DOHH2 (cell line): ENCODE measurements at regions not wholly inside any gene's neighbourhood (a gene's known extent, or its start where the extent isn't known, plus 50 kb on each side); places are given as distances from the start of the nearest gene placed in this dataset.

Source experiments
- H3F3A ChIP-seq: fragments of 200-600 bp; sonication (generic), shearing (Covaris generic); 2 replicates; pipeline ENCODE4 v1.6.0; 2016; ENCODE audit warnings: antibody characterized with exemption, mild to moderate bottlenecking; ENCODE audit not compliant: control insufficient read depth, insufficient read depth
- H3K27ac ChIP-seq: fragments of 200-600 bp; sonication (generic); 2 replicates; pipeline ENCODE4 v1.5.1; 2014; ENCODE audit warnings: low read depth, mild to moderate bottlenecking, low read length, moderate library complexity
- H3K27me3 ChIP-seq: fragments of 200-600 bp; sonication (generic); 2 replicates; pipeline ENCODE4 v1.6.1; 2014; ENCODE audit warnings: mild to moderate bottlenecking, low read length, mixed read lengths; ENCODE audit not compliant: control insufficient read depth
- H3K36me3 ChIP-seq: fragments of 200-600 bp; sonication (generic); 2 replicates; pipeline ENCODE4 v1.6.1; 2014; ENCODE audit warnings: mild to moderate bottlenecking, low read length, moderate library complexity, mixed read lengths; ENCODE audit not compliant: control insufficient read depth
- H3K4me1 ChIP-seq: fragments of 200-600 bp; sonication (generic); 2 replicates; pipeline ENCODE4 v1.6.1; 2014; ENCODE audit warnings: mild to moderate bottlenecking, low read length, mixed read lengths; ENCODE audit not compliant: control insufficient read depth
- H3K4me2 ChIP-seq: fragments of 200-600 bp; sonication (generic); 2 replicates; pipeline ENCODE4 v1.6.0; 2014; ENCODE audit warnings: mild to moderate bottlenecking, low read length, moderate library complexity
- H3K4me3 ChIP-seq: fragments of 200-600 bp; sonication (generic); 2 replicates; pipeline ENCODE4 v1.5.1; 2014; ENCODE audit warnings: mild to moderate bottlenecking, low read length, mixed read lengths
- H3K79me2 ChIP-seq: fragments of 200-600 bp; sonication (generic); 2 replicates; pipeline ENCODE4 v1.6.1; 2014; ENCODE audit warnings: mild to moderate bottlenecking, low read length, mixed read lengths; ENCODE audit not compliant: control insufficient read depth
- H3K9me2 ChIP-seq: fragments of 200-600 bp; sonication (generic); replicated peaks from 2 replicates; pipeline ENCODE4 v1.6.1; 2014; ENCODE audit warnings: mild to moderate bottlenecking, low read length, mixed read lengths; ENCODE audit not compliant: control insufficient read depth
- H3K9me3 ChIP-seq: fragments of 200-600 bp; sonication (generic); 2 replicates; pipeline ENCODE4 v1.6.1; 2014; ENCODE audit warnings: antibody characterized with exemption, low read length, mixed read lengths; ENCODE audit not compliant: control insufficient read depth, insufficient read depth
- H4K20me1 ChIP-seq: fragments of 200-600 bp; sonication (generic); 2 replicates; pipeline ENCODE4 v1.6.0; 2014; ENCODE audit warnings: low read depth, mild to moderate bottlenecking, antibody characterized with exemption, low read length, moderate library complexity; ENCODE audit not compliant: control insufficient read depth, insufficient read depth
- EZH2phosphoT487 ChIP-seq: fragments of 200-600 bp; sonication (generic); IDR thresholded peaks from 2 replicates; pipeline ENCODE4 v1.6.1; 2017; ENCODE audit warnings: borderline replicate concordance, mild to moderate bottlenecking, antibody characterized with exemption, low read length, moderate library complexity, mixed read lengths
- TF ChIP-seq, protein P1 (sequence below): fragments of 200-600 bp; sonication (generic); IDR thresholded peaks from one replicate; pipeline ENCODE4 v1.5.1; 2014; ENCODE audit warnings: antibody characterized with exemption, mild to moderate bottlenecking, low read depth, low read length; ENCODE audit not compliant: poor library complexity, severe bottlenecking

DNA sequence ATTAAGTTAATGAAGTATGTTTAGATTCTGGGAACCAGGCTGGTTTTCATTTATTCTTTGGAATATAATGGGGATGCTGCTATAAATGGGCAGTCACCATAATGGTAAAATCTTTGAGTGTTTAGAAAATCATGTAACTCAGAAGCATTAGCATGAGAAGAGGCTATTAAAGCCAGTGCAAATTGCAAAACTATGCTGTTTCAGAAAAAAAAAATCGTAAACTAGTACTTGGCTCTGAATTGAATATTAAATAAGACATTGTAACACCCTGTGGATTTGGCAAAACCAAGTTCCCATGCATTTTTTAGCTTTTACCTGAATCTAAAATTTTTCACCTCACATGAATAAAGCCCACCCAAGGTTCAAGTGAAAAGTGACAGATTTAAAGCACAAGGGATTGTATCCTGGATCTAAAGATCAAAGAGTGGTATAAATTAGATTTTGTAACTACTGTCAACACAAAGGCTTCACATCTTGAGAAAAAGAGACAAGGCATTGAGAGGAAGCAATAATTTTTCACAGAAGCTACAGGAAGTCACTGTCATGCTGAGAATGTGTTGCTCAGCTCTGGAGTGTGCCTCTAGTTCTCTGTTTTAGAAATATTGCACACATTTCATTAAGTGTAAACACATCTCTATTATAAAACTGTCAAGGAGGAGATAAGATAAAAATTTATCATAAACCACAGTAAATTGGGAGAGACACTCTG lies 142.2 kb downstream of the ABCA8 start:
- no peaks in the 10 kb centered on the region for H3K4me1 ChIP-seq
- H3F3A ChIP-seq: no peaks in the 10 kb centered on the region

DNA sequence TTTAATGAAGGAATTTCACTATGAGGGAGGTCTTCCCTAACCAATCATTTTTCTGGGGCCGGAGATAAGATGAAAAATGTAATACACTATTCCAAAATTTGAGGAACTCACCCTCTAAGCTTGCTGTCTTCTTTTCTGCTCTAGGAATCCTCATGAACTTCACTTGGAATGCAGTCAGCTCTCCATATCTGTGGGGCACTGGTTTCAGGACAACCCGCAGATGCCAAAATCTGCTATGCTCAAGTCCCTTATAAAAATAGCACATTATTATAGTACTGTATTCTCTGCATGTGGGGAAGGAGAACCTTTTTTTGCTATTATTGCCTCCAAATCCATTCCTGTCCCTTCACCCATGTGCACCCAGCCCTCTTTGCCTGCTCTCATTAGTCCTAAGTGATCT lies 146.0 kb downstream of the ABCA8 start:
- no peaks in the 10 kb centered on the region for H3K9me2 ChIP-seq
- no peak overlapping the region for H3K27ac ChIP-seq
- no peaks in the 10 kb centered on the region for H3K36me3 ChIP-seq
- no peaks in the 10 kb centered on the region for H3K79me2 ChIP-seq
- H3K4me2 ChIP-seq: no peak overlapping the region
- no peaks in the 10 kb centered on the region; the same call in 1 of the 2 replicates for H3K27me3 ChIP-seq
- H3K4me1 ChIP-seq: no peaks in the 10 kb centered on the region
- no peaks in the 10 kb centered on the region for H3K9me3 ChIP-seq
- H4K20me1 ChIP-seq: no peaks in the 10 kb centered on the region
- no peak overlapping the region for H3K4me3 ChIP-seq
- no peaks in the 10 kb centered on the region for H3F3A ChIP-seq
- no peak for TF ChIP-seq EZH2phosphoT487
- TF ChIP-seq, protein P1, sequence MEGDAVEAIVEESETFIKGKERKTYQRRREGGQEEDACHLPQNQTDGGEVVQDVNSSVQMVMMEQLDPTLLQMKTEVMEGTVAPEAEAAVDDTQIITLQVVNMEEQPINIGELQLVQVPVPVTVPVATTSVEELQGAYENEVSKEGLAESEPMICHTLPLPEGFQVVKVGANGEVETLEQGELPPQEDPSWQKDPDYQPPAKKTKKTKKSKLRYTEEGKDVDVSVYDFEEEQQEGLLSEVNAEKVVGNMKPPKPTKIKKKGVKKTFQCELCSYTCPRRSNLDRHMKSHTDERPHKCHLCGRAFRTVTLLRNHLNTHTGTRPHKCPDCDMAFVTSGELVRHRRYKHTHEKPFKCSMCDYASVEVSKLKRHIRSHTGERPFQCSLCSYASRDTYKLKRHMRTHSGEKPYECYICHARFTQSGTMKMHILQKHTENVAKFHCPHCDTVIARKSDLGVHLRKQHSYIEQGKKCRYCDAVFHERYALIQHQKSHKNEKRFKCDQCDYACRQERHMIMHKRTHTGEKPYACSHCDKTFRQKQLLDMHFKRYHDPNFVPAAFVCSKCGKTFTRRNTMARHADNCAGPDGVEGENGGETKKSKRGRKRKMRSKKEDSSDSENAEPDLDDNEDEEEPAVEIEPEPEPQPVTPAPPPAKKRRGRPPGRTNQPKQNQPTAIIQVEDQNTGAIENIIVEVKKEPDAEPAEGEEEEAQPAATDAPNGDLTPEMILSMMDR: no peak

More for the DNA sequence above, 142.2 kb downstream of the ABCA8 start:
- H3K79me2 ChIP-seq: no peaks in the 10 kb centered on the region
- no peaks in the 10 kb centered on the region for H3K9me2 ChIP-seq
- H3K36me3 ChIP-seq: no peaks in the 10 kb centered on the region
- H3K27ac ChIP-seq: no peak overlapping the region
- no peak overlapping the region for H3K4me3 ChIP-seq
- TF ChIP-seq, protein P1: no peak
- TF ChIP-seq EZH2phosphoT487: no peak
- no peaks in the 10 kb centered on the region for H3K9me3 ChIP-seq
- no peaks in the 10 kb centered on the region for H3K27me3 ChIP-seq
- H4K20me1 ChIP-seq: no peaks in the 10 kb centered on the region
- H3K4me2 ChIP-seq: no peak overlapping the region

DNA sequence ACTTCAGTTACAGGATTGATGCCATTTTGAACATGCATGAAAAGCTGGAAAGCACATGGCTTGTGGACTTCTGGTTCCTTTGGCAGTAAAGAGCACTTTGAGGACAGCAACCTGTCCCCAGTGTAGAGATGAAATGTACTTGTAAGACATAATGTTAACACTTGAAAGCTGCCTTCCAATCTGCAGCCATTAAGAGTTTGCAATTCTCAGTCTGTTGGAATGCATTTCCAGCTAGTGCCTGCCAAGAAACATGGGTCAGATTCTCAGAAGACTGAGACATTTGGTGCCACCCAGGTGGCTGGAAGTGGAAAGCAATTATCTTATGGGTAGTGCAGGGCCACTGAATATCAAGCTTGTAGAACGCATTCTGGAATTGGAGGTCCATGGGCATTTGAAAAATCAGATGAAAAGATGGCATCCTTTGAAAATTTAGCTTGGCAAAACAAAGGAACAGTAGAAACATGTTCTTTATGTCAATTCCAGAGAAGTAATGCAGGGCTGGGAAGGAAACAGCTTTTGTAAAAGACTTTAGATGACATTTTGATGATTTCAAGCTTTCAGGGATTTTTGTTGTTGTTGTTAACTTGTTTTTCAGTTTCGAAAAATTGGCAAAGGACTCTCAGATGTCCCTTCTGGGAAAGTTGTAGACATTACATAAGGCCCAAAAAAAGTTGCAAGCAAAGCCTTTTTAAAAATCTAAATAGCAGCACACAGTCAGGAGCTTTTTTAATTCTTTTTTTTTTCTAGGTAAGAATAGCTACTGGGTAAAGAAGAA lies 147.0 kb downstream of the ABCA8 start:
- TF ChIP-seq EZH2phosphoT487: no peak
- Histone ChIP-seq H3F3A (no peaks in the 10 kb centered on the region), H4K20me1 (no peaks in the 10 kb centered on the region), H3K4me3 (no peak overlapping the region), H3K27me3 (no peaks in the 10 kb centered on the region; the same call in 1 of the 2 replicates), H3K79me2 (no peaks in the 10 kb centered on the region), H3K27ac (no peak overlapping the region), H3K4me1 (no peaks in the 10 kb centered on the region), H3K9me3 (no peaks in the 10 kb centered on the region), H3K4me2 (no peak overlapping the region), H3K36me3 (no peaks in the 10 kb centered on the region), H3K9me2 (no peaks in the 10 kb centered on the region)

DNA sequence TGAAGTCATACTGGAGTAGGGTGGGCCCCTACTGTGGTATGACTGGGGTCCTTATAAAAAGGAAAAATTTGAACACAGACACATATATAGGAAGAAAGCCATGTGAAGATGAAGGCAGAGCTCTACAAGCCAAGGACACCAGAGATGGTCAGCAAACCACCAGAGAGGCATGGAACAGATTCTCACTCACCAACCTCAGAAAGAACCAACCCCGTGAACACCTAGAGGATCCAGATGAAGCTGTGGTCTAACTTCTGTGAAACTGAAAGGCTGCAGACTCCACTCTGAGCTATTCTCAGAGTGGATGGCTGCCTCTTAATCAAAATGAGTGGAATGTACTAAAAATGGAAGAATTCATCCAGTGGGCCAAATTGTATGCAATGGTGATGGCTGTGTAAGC lies 149.6 kb downstream of the ABCA8 start:
- no peaks in the 10 kb centered on the region for H3K36me3 ChIP-seq
- no peak overlapping the region for H3K27ac ChIP-seq
- H3K4me3 ChIP-seq: no peak overlapping the region
- no peaks in the 10 kb centered on the region for H3K79me2 ChIP-seq
- H3K27me3 ChIP-seq: no peaks in the 10 kb centered on the region; the same call in 1 of the 2 replicates
- no peaks in the 10 kb centered on the region for H3F3A ChIP-seq
- H3K9me3 ChIP-seq: no peaks in the 10 kb centered on the region
- no peaks in the 10 kb centered on the region for H4K20me1 ChIP-seq
- no peak for TF ChIP-seq EZH2phosphoT487
- TF ChIP-seq, protein P1: no peak
- no peaks in the 10 kb centered on the region for H3K4me1 ChIP-seq
- H3K9me2 ChIP-seq: no peaks in the 10 kb centered on the region
- no peak overlapping the region for H3K4me2 ChIP-seq
